Gastroesophageal sphincter (tissue), 4 donors: ENCODE measurements at regions not wholly inside any gene's neighbourhood (a gene's known extent, or its start where the extent isn't known, plus 50 kb on each side); places are given as distances from the start of the nearest gene placed in this dataset.

Experiments used
- ATAC-seq: fragments of 150-250 bp; one replicate; pipeline ENCODE4 v1.9.1; 2016; ENCODE audit warnings: mild to moderate bottlenecking, moderate library complexity
- H3K27ac ChIP-seq, 4 donors: fragments of 200-600 bp; sonication (generic) in 3 of 4; 1 replicate in 3 of 4; 2 replicates in 1 of 4; pipeline ENCODE4 v1.5.1; 2016 to 2019
- H3K27me3 ChIP-seq: fragments of 200-600 bp; sonication (generic); one replicate; pipeline ENCODE4 v1.5.1; 2019
- H3K36me3 ChIP-seq, 2 donors: fragments of 200-600 bp; sonication (generic); one replicate each; pipeline ENCODE4 v1.5.1; 2019; ENCODE audit warnings: control low read depth in 1 of 2
- H3K4me1 ChIP-seq, 3 donors: fragments of 200-600 bp; sonication (generic); 1 replicate in 2 of 3; 2 replicates in 1 of 3; pipeline ENCODE4 v1.5.1; 2016 to 2019; ENCODE audit warnings: control low read depth in 2 of 3
- H3K4me3 ChIP-seq, 2 donors: fragments of 200-600 bp; sonication (generic); one replicate each; pipeline ENCODE4 v1.5.1; 2019; ENCODE audit warnings: mild to moderate bottlenecking in 1 of 2, moderate library complexity in 1 of 2
- H3K9me3 ChIP-seq, 3 donors: fragments of 200-600 bp; sonication (generic); one replicate each; pipeline ENCODE4 v1.5.1; 2017 to 2019; ENCODE audit warnings: control low read depth in 2 of 3
- EP300 ChIP-seq: sonication (generic); formaldehyde crosslinking; IDR thresholded peaks from one replicate; pipeline ENCODE4 v1.6.1; 2017; ENCODE audit warnings: antibody characterized with exemption, mild to moderate bottlenecking
- POLR2A ChIP-seq, 2 donors: fragments of 450-650 bp; IDR thresholded peaks; one replicate each; pipeline ENCODE4 v1.6.1; 2017; ENCODE audit warnings: antibody characterized with exemption in 2 of 2, mild to moderate bottlenecking in 2 of 2, moderate library complexity in 1 of 2
- POLR2AphosphoS5 ChIP-seq: sonication (generic); formaldehyde crosslinking; IDR thresholded peaks from one replicate; pipeline ENCODE4 v1.6.1; 2017; ENCODE audit warnings: antibody characterized with exemption
- WGBS, 2 donors: methylation state at CpG; one replicate each; pipeline ENCODE4 v1.1.5; 2018; ENCODE audit warnings: low coverage in 1 of 2; 5-methylcytosine and 5-hydroxymethylcytosine counted together
- TF ChIP-seq, protein P1 (sequence below), 4 experiments: fragments of 200-600 bp in 2 of 4; fragments of 450-650 bp in 2 of 4; sonication (generic) in 1 of 4; IDR thresholded peaks; one replicate each; pipeline ENCODE4 v1.5.1; 2017 to 2019; ENCODE audit warnings: antibody characterized with exemption in 4 of 4, mild to moderate bottlenecking in 2 of 4, moderate library complexity in 2 of 4

DNA sequence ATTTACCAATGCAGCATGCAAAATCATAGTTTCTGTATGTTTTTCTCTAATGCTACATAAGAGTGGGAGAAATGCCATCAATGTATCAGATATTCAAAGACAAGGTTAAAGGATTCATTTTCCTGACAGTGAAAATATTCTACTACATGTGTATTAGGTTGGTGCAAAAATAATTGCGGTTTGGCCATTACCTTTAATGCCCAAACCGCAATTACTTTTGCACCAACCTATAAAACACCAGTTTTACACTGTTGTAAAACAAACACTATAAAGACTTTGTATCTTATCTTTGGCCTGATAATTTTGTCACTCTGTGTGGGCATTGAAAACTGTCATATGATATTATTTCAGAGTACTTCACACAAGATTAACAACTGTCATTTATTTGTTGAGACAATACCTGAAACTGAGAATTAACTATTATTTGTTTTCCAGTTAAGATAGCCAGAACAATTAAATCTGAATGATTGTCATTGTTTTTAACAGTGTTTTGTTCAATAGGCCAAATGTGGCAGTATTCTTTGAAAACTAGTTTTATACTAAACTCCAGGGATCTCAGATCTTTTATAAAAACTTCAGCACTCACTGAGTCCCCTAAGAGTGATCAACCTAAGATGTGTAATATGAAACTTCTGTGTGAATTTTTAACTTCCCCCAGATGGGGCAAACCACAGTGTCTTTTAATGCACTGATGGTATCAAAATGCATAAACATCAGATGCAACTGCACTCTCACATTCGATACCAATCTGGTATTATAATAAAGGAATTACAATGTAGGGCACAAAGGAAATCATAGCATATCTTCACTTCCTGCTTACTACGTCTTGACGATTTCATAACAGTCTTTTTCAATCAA lies 53.8 kb upstream of the FBN2 start:
- 74 to 75% methylated on average over 5 of the region's 5 CpGs for WGBS, 2 donors
- Histone ChIP-seq H3K36me3 (no peaks in the 10 kb centered on the region), H3K4me3 (no peak overlapping the region), H3K27me3 (no peaks in the 10 kb centered on the region), H3K27ac (no peak overlapping the region), H3K4me1 (no peaks in the 10 kb centered on the region), H3K9me3 (no peaks in the 10 kb centered on the region)
- no peak for ATAC-seq
- TF ChIP-seq POLR2AphosphoS5 (no peak), EP300 (no peak), POLR2A (IDR thresholded peaks at IDR 0.05) (no peak)
- TF ChIP-seq, protein P1, sequence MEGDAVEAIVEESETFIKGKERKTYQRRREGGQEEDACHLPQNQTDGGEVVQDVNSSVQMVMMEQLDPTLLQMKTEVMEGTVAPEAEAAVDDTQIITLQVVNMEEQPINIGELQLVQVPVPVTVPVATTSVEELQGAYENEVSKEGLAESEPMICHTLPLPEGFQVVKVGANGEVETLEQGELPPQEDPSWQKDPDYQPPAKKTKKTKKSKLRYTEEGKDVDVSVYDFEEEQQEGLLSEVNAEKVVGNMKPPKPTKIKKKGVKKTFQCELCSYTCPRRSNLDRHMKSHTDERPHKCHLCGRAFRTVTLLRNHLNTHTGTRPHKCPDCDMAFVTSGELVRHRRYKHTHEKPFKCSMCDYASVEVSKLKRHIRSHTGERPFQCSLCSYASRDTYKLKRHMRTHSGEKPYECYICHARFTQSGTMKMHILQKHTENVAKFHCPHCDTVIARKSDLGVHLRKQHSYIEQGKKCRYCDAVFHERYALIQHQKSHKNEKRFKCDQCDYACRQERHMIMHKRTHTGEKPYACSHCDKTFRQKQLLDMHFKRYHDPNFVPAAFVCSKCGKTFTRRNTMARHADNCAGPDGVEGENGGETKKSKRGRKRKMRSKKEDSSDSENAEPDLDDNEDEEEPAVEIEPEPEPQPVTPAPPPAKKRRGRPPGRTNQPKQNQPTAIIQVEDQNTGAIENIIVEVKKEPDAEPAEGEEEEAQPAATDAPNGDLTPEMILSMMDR (IDR thresholded peaks at IDR 0.05): no peak

DNA sequence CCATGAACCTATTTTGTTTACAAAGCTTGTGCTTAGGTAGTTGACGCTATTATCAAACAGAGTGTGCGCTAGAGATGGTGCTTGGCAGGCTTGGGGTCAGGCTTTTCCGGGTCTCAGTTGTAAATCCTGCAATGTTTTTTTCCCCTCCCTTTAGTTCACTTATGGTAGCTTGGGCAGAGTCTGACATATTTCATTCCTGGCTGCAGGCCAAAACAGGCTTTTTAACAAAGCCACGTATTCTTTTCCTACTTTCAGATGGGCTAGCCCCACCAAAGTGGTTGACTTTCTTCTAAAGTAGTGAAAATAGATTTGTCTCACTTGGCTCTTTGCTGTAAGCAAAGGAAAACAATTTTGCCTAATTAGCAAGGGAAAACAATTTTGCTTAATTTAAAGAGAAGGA lies 58.0 kb upstream of the FBN2 start:
- no peaks in the 10 kb centered on the region for H3K36me3 ChIP-seq
- H3K9me3 ChIP-seq: no peaks in the 10 kb centered on the region
- H3K27me3 ChIP-seq: no peaks in the 10 kb centered on the region
- H3K27ac ChIP-seq: no peak overlapping the region
- ATAC-seq: no peak
- WGBS, 2 donors: 0 to 34% methylated on average over 1 to 4 of the region's 4 CpGs
- H3K4me1 ChIP-seq: no peaks in the 10 kb centered on the region
- TF ChIP-seq, protein P1 (IDR thresholded peaks at IDR 0.05): no peak
- TF ChIP-seq EP300 (no peak), POLR2AphosphoS5 (no peak), POLR2A (IDR thresholded peaks at IDR 0.05) (no peak)
- no peak overlapping the region for H3K4me3 ChIP-seq

DNA sequence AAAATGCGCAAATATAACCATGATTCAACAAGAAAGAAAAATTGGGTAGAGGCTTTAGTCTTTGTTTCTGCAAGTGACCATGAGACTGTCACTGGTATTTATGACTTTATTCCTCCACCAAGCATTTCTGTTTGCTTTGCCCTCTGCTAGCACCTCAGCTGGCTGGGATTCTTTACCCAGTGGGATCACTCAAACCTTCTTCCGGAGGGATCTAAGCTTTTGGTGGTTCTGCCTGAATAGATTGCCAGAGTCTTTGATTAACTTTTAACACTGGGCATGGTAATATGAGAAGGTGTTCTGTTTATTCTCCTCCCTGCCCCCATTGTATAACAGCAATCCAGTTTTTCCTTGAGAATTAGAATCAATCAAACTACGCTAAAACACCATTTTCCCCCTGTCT lies 59.1 kb upstream of the FBN2 start:
- Histone ChIP-seq H3K9me3 (no peaks in the 10 kb centered on the region), H3K27ac (no peak overlapping the region), H3K27me3 (no peaks in the 10 kb centered on the region), H3K4me1 (no peaks in the 10 kb centered on the region), H3K4me3 (no peak overlapping the region), H3K36me3 (no peaks in the 10 kb centered on the region)
- ATAC-seq: no peak
- TF ChIP-seq POLR2AphosphoS5 (no peak), POLR2A (IDR thresholded peaks at IDR 0.05) (no peak), EP300 (no peak)
- TF ChIP-seq, protein P1 (IDR thresholded peaks at IDR 0.05): no peak
- 93% methylated on average over 2 to 3 of the region's 3 CpGs for WGBS, 2 donors

DNA sequence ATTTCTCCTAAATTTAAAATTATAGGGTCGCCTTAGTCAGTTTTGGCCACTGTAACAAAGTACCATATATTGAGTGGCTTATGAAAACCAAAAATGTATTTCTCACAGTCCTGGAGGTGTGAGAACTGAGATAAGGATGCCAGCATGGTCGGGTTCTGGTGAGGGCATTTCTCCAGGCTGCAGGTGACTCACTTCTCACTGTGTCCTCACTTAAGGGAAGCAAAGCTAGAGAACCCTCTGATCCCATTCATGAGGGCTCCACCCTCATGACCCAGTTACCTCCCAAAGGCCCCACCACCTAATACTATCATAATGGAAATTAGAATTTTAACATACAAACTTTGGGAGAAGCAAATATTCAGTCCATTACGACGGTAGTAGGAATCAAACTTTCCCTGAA lies 75.1 kb upstream of the FBN2 start:
- no peaks in the 10 kb centered on the region for H3K36me3 ChIP-seq
- H3K27ac ChIP-seq: no peak overlapping the region
- WGBS, 2 donors: 75 to 90% methylated on average over 3 to 4 of the region's 4 CpGs
- H3K4me1 ChIP-seq: no peaks in the 10 kb centered on the region
- TF ChIP-seq, protein P1 (IDR thresholded peaks at IDR 0.05): no peak
- no peak for TF ChIP-seq POLR2A (IDR thresholded peaks at IDR 0.05)
- no peak for TF ChIP-seq POLR2AphosphoS5
- no peak for TF ChIP-seq EP300
- no peaks in the 10 kb centered on the region for H3K27me3 ChIP-seq
- H3K4me3 ChIP-seq: no peak overlapping the region
- no peak for ATAC-seq
- H3K9me3 ChIP-seq: peaks cover 0 to 8% (median 0%) of the 10 kb centered on the region in 3 donors

DNA sequence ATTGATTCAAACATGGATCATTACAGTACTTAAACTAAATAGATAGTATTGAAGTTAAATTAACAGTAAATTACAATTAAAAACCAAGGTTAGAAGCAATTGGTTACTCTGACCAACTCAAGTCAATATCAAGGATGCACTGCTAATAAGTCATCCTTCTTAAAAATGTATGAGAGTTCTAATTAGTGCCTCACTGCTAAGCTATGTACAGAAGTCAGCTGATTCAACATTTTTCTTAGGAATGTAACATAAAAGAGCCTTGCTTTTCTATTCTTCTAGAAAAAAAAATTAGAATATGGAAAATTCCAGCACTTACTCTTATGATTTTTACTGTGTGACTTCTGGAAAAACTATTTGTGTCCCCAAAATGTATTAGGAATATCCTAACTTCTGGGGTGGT lies 75.7 kb upstream of the FBN2 start:
- Histone ChIP-seq H3K27ac (no peak overlapping the region), H3K27me3 (no peaks in the 10 kb centered on the region), H3K9me3 (peaks cover 0 to 1% (median 0%) of the 10 kb centered on the region in 3 donors), H3K36me3 (no peaks in the 10 kb centered on the region), H3K4me3 (no peak overlapping the region), H3K4me1 (no peaks in the 10 kb centered on the region)
- no peak for TF ChIP-seq POLR2A (IDR thresholded peaks at IDR 0.05)
- TF ChIP-seq POLR2AphosphoS5: no peak
- TF ChIP-seq EP300: no peak
- TF ChIP-seq, protein P1 (IDR thresholded peaks at IDR 0.05): no peak
- ATAC-seq: no peak
